Body of pancreas (tissue), 4 donors: ENCODE measurements at regions not wholly inside any gene's neighbourhood (a gene's known extent, or its start where the extent isn't known, plus 50 kb on each side); places are given as distances from the start of the nearest gene placed in this dataset.

ENCODE experiments used
- CTCF ChIP-seq, 7 experiments: fragments of 450-650 bp in 4 of 7; fragments of 200-600 bp in 3 of 7; sonication (generic) in 3 of 7; IDR thresholded peaks; one replicate each; pipeline ENCODE4 v1.5.1; 2016 to 2019; ENCODE audit warnings: antibody characterized with exemption in 7 of 7
- POLR2A ChIP-seq, 3 donors: fragments of 450-650 bp; IDR thresholded peaks; one replicate each; pipeline ENCODE4 v1.6.1; 2016; ENCODE audit warnings: antibody characterized with exemption in 3 of 3, mild to moderate bottlenecking in 2 of 3

GRCh38 chr1:173337126-173337525, 130.0 kb upstream of the TNFSF4 start:
- TF ChIP-seq CTCF (IDR thresholded peaks at IDR 0.05) (no peak), POLR2A (IDR thresholded peaks at IDR 0.05) (no peak)
